Breast epithelium (tissue), 4 donors: ENCODE measurements at regions not wholly inside any gene's neighbourhood (a gene's known extent, or its start where the extent isn't known, plus 50 kb on each side); places are given as distances from the start of the nearest gene placed in this dataset.
"Not testable (repeated sequence)": the region's sequence is repeated elsewhere in the genome, so short reads cannot be mapped to it uniquely, and the experiment has no call there.

Source experiments
- DNase-seq, 2 donors: peaks; one replicate each; pipeline ENCODE4 v3.0.0-alpha.2; 2019; ENCODE audit warnings: low spot score in 2 of 2
- H3K27ac ChIP-seq, 2 donors: fragments of 200-600 bp; sonication (generic) in 1 of 2; one replicate each; pipeline ENCODE4 v1.5.1; 2016 to 2019; ENCODE audit warnings: mild to moderate bottlenecking in 1 of 2
- H3K27me3 ChIP-seq, 2 donors: fragments of 200-600 bp; sonication (generic) in 1 of 2; one replicate each; pipeline versions ENCODE4 v1.5.1 to v1.6.0; 2017 to 2019; ENCODE audit warnings: control low read depth in 1 of 2, mild to moderate bottlenecking in 1 of 2
- H3K36me3 ChIP-seq: fragments of 200-600 bp; one replicate; pipeline ENCODE4 v1.5.1; 2019
- H3K4me1 ChIP-seq, 2 donors: fragments of 200-600 bp; sonication (generic); one replicate each; pipeline ENCODE4 v1.5.1; 2016 to 2019; ENCODE audit warnings: control low read depth in 1 of 2
- H3K4me3 ChIP-seq, 3 donors: fragments of 200-600 bp; sonication (generic); 1 replicate in 2 of 3; 2 replicates in 1 of 3; pipeline ENCODE4 v1.5.1; 2016 to 2019; ENCODE audit warnings: mild to moderate bottlenecking in 3 of 3, moderate library complexity in 2 of 3
- H3K9me3 ChIP-seq, 2 donors: fragments of 200-600 bp; sonication (generic) in 1 of 2; one replicate each; pipeline ENCODE4 v1.5.1; 2016 to 2019; ENCODE audit warnings: control low read depth in 1 of 2
- POLR2A ChIP-seq: fragments of 450-650 bp; IDR thresholded peaks from one replicate; pipeline ENCODE4 v1.6.1; 2016; ENCODE audit warnings: antibody characterized with exemption, mild to moderate bottlenecking, moderate library complexity
- POLR2AphosphoS5 ChIP-seq, 3 donors: sonication (generic); formaldehyde crosslinking; IDR thresholded peaks; one replicate each; pipeline ENCODE4 v1.6.1; 2017; ENCODE audit warnings: antibody characterized with exemption in 3 of 3
- intact Hi-C: fragments of 100-400 bp; cut with DNase I; formaldehyde crosslinking; loops from one replicate; pipeline ENCODE4 v1.15.1; 2023; ENCODE audit warnings: low total_unique reads
- TF ChIP-seq, protein P1 (sequence below), 3 donors: fragments of 450-650 bp; IDR thresholded peaks; one replicate each; pipeline ENCODE4 v1.5.1; 2016 to 2017; ENCODE audit warnings: antibody characterized with exemption in 3 of 3, mild to moderate bottlenecking in 3 of 3, moderate library complexity in 3 of 3

- H3K36me3 ChIP-seq, H3K9me3 ChIP-seq, intact Hi-C loops, H3K27ac ChIP-seq, DNase-seq, H3K4me3 ChIP-seq, H3K4me1 ChIP-seq: not testable (repeated sequence)
- peaks cover 0 to 34% of the 10 kb centered on the region in 2 donors for H3K27me3 ChIP-seq
Measured at GRCh38 chr12:131207841-131208240, 254.1 kb downstream of the ADGRD1 start.

- Histone ChIP-seq H3K27ac (no peak overlapping the region), H3K4me1 (no peaks in the 10 kb centered on the region), H3K9me3 (no peaks in the 10 kb centered on the region), H3K27me3 (peaks cover 0 to 28% of the 10 kb centered on the region in 2 donors), H3K36me3 (no peaks in the 10 kb centered on the region), H3K4me3 (no peak overlapping the region)
- no peak for DNase-seq
- intact Hi-C loops, result no loop called here
- TF ChIP-seq POLR2A (no peak), POLR2AphosphoS5 (IDR thresholded peaks at IDR 0.05) (no peak)
- TF ChIP-seq, protein P1, sequence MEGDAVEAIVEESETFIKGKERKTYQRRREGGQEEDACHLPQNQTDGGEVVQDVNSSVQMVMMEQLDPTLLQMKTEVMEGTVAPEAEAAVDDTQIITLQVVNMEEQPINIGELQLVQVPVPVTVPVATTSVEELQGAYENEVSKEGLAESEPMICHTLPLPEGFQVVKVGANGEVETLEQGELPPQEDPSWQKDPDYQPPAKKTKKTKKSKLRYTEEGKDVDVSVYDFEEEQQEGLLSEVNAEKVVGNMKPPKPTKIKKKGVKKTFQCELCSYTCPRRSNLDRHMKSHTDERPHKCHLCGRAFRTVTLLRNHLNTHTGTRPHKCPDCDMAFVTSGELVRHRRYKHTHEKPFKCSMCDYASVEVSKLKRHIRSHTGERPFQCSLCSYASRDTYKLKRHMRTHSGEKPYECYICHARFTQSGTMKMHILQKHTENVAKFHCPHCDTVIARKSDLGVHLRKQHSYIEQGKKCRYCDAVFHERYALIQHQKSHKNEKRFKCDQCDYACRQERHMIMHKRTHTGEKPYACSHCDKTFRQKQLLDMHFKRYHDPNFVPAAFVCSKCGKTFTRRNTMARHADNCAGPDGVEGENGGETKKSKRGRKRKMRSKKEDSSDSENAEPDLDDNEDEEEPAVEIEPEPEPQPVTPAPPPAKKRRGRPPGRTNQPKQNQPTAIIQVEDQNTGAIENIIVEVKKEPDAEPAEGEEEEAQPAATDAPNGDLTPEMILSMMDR (IDR thresholded peaks at IDR 0.05), result no peak
Measured at GRCh38 chr12:131208425-131208824, 254.7 kb downstream of the ADGRD1 start.

GRCh38 chr12:131209082-131210070, 255.7 kb downstream of the ADGRD1 start:
- Histone ChIP-seq H3K9me3 (no peaks in the 10 kb centered on the region), H3K27me3 (peaks cover 0 to 19% of the 10 kb centered on the region in 2 donors), H3K4me3 (no peak overlapping the region), H3K36me3 (no peaks in the 10 kb centered on the region), H3K27ac (no peak overlapping the region), H3K4me1 (no peaks in the 10 kb centered on the region)
- TF ChIP-seq POLR2A (no peak), POLR2AphosphoS5 (IDR thresholded peaks at IDR 0.05) (no peak)
- TF ChIP-seq, protein P1 (IDR thresholded peaks at IDR 0.05), result no peak
- intact Hi-C loops, result no loop called here
- no peak for DNase-seq

GRCh38 chr12:131210506-131211339, 257.0 kb downstream of the ADGRD1 start:
- Histone ChIP-seq H3K4me1 (no peaks in the 10 kb centered on the region), H3K4me3 (no peak overlapping the region), H3K9me3 (no peaks in the 10 kb centered on the region), H3K27ac (no peak overlapping the region), H3K36me3 (no peaks in the 10 kb centered on the region), H3K27me3 (peaks cover 0 to 12% of the 10 kb centered on the region in 2 donors)
- no peak for DNase-seq
- intact Hi-C loops, result no loop called here
- TF ChIP-seq POLR2AphosphoS5 (IDR thresholded peaks at IDR 0.05), result no peak
- TF ChIP-seq, protein P1 (IDR thresholded peaks at IDR 0.05), result no peak
- TF ChIP-seq POLR2A, result no peak

GRCh38 chr12:131211340-131211938, 257.7 kb downstream of the ADGRD1 start:
- TF ChIP-seq POLR2AphosphoS5 (IDR thresholded peaks at IDR 0.05) (no peak), POLR2A (no peak)
- TF ChIP-seq, protein P1 (IDR thresholded peaks at IDR 0.05), result no peak
- intact Hi-C loops, result no loop called here
- Histone ChIP-seq H3K4me1 (no peaks in the 10 kb centered on the region), H3K4me3 (no peak overlapping the region), H3K27ac (no peak overlapping the region), H3K36me3 (no peaks in the 10 kb centered on the region), H3K9me3 (no peaks in the 10 kb centered on the region), H3K27me3 (peaks cover 0 to 12% of the 10 kb centered on the region in 2 donors)
- no peak for DNase-seq
